HepG2 (cell line): ENCODE measurements at regions not wholly inside any gene's neighbourhood (a gene's known extent, or its start where the extent isn't known, plus 50 kb on each side); places are given as distances from the start of the nearest gene placed in this dataset.

Source experiments
- ARNTL ChIP-seq: sonication (generic); formaldehyde crosslinking; IDR thresholded peaks from 2 replicates; pipeline ENCODE4 v1.4.0; 2020; ENCODE audit warnings: mild to moderate bottlenecking, missing genetic modification reagents
- DMAP1 ChIP-seq: IDR thresholded peaks from 2 replicates; pipeline ENCODE4 v1.6.1; 2016
- ELF3 ChIP-seq: IDR thresholded peaks from 2 replicates; pipeline ENCODE4 v1.6.1; 2016; ENCODE audit warnings: missing genetic modification reagents, missing compliant biosample characterization
- HOXA5 ChIP-seq: sonication (generic); formaldehyde crosslinking; IDR thresholded peaks from 2 replicates; pipeline ENCODE4 v1.4.0; 2020; ENCODE audit warnings: missing genetic modification reagents
- MIXL1 ChIP-seq: IDR thresholded peaks from 2 replicates; pipeline ENCODE4 v1.6.1; 2016
- NFKBIZ ChIP-seq: IDR thresholded peaks from 2 replicates; pipeline ENCODE4 v1.6.1; 2018; ENCODE audit warnings: missing genetic modification reagents, missing compliant biosample characterization
- NR2C2 ChIP-seq: sonication (generic); formaldehyde crosslinking; IDR thresholded peaks from 2 replicates; pipeline ENCODE4 v1.4.0; 2020; ENCODE audit warnings: missing genetic modification reagents, mild to moderate bottlenecking, moderate library complexity, borderline replicate concordance
- POGZ ChIP-seq: sonication (generic); formaldehyde crosslinking; IDR thresholded peaks from 2 replicates; pipeline ENCODE4 v1.4.0; 2020; ENCODE audit warnings: mild to moderate bottlenecking, missing genetic modification reagents
- PRPF4 ChIP-seq: fragments of 200-400 bp; formaldehyde crosslinking; IDR thresholded peaks from 2 replicates; pipeline ENCODE4 v1.6.1; 2016; ENCODE audit warnings: low read length, low read depth; ENCODE audit not compliant: poor library complexity, severe bottlenecking
- REPIN1 ChIP-seq: sonication (generic); formaldehyde crosslinking; IDR thresholded peaks from 2 replicates; pipeline ENCODE4 v1.8.0; 2022; ENCODE audit warnings: missing genetic modification reagents, low read depth, mild to moderate bottlenecking, borderline replicate concordance
- SAP130 ChIP-seq: IDR thresholded peaks from 2 replicates; pipeline ENCODE4 v1.6.1; 2016; ENCODE audit warnings: low read depth
- SP2 ChIP-seq: sonication (generic); formaldehyde crosslinking; IDR thresholded peaks from 2 replicates; pipeline ENCODE4 v1.5.1; 2020; ENCODE audit warnings: mild to moderate bottlenecking, missing genetic modification reagents
- SP5 ChIP-seq: IDR thresholded peaks from 2 replicates; pipeline ENCODE4 v1.6.1; 2016; ENCODE audit warnings: low read depth, borderline replicate concordance
- ZNF264 ChIP-seq: sonication (generic); formaldehyde crosslinking; IDR thresholded peaks from 2 replicates; pipeline ENCODE4 v1.4.0; 2020; ENCODE audit warnings: missing genetic modification reagents
- ZNF878 ChIP-seq: sonication (generic); formaldehyde crosslinking; IDR thresholded peaks from 2 replicates; pipeline ENCODE4 v1.8.1; 2023; ENCODE audit warnings: mild to moderate bottlenecking, missing genetic modification reagents, moderate library complexity
- TF ChIP-seq, protein P1 (sequence below), 2 experiments: fragments of 450-650 bp in 1 of 2; sonication (generic) in 1 of 2; formaldehyde crosslinking in 1 of 2; IDR thresholded peaks; 2 replicates each; pipeline versions ENCODE4 v1.6.1 to v1.8.0; 2016 to 2022; ENCODE audit warnings: antibody characterized with exemption in 1 of 2, mild to moderate bottlenecking in 1 of 2, missing genetic modification reagents in 1 of 2
- TF ChIP-seq, protein P2 (sequence below): IDR thresholded peaks from 2 replicates; pipeline ENCODE4 v1.6.1; 2018; ENCODE audit warnings: missing genetic modification reagents, mild to moderate bottlenecking, missing compliant biosample characterization
- TF ChIP-seq, protein P3 (sequence below): sonication (generic); IDR thresholded peaks from 2 replicates; pipeline ENCODE4 v1.6.1; 2016; ENCODE audit warnings: low read depth, borderline replicate concordance
- TF ChIP-seq, protein P4 (sequence below): IDR thresholded peaks from 2 replicates; pipeline ENCODE4 v1.6.1; 2012; ENCODE audit warnings: inconsistent platforms

DNA sequence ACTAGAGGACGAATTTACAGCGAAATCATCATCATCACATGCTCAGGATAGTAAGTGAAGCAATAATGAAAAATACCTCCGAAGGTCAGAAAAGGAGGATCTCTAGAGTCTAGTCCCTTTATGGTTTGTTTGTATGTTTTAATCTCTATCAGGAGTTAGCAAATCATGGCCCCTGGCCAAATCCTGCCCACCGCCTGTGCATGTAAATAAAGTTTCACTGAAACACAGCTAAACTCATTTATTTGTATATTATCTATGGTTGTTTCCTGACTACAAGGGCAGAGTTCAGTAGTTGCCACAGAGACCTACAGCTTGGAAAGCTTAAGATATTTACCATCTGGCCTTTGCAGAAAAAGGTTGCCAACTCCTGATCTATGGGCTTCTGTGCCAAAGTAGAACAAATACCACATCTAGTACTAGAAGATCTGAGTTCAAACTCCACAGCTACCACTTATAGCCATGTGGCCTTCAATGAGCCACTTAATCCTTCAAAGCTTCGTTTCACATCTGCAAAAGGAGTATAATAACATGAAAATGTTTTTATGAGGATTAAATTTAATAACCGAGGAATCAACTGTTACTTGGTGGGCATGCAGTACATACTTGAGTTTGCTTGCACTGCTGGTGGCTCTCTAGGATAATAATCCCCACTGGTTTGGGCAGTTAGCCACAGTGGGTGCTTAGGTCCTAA is 94.0 kb upstream of the KIF26B start (continued):
- peak; percentile 47 for TF ChIP-seq POGZ
- peak; percentile 76; the same call in 1 of the 2 replicates for TF ChIP-seq REPIN1 (CRISPR knock-in tag)
- peak; percentile 63; the same call in 1 of the 2 replicates for TF ChIP-seq ELF3 (CRISPR knock-in tag)
- TF ChIP-seq, protein P1, sequence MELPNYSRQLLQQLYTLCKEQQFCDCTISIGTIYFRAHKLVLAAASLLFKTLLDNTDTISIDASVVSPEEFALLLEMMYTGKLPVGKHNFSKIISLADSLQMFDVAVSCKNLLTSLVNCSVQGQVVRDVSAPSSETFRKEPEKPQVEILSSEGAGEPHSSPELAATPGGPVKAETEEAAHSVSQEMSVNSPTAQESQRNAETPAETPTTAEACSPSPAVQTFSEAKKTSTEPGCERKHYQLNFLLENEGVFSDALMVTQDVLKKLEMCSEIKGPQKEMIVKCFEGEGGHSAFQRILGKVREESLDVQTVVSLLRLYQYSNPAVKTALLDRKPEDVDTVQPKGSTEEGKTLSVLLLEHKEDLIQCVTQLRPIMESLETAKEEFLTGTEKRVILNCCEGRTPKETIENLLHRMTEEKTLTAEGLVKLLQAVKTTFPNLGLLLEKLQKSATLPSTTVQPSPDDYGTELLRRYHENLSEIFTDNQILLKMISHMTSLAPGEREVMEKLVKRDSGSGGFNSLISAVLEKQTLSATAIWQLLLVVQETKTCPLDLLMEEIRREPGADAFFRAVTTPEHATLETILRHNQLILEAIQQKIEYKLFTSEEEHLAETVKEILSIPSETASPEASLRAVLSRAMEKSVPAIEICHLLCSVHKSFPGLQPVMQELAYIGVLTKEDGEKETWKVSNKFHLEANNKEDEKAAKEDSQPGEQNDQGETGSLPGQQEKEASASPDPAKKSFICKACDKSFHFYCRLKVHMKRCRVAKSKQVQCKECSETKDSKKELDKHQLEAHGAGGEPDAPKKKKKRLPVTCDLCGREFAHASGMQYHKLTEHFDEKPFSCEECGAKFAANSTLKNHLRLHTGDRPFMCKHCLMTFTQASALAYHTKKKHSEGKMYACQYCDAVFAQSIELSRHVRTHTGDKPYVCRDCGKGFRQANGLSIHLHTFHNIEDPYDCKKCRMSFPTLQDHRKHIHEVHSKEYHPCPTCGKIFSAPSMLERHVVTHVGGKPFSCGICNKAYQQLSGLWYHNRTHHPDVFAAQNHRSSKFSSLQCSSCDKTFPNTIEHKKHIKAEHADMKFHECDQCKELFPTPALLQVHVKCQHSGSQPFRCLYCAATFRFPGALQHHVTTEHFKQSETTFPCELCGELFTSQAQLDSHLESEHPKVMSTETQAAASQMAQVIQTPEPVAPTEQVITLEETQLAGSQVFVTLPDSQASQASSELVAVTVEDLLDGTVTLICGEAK (IDR thresholded peaks at IDR 0.05), result peak; percentile 94
- TF ChIP-seq, protein P1 (CRISPR knock-in tag; IDR thresholded peaks at IDR 0.05), result peak; percentile 97
- peak; percentile 69; the same call in 1 of the 2 replicates for TF ChIP-seq NFKBIZ (CRISPR knock-in tag)
- TF ChIP-seq PRPF4, result no peak
- TF ChIP-seq HOXA5 (CRISPR knock-in tag), result 0 out of 2 replicates have a peak, but pooled peaks have one; percentile 59
- TF ChIP-seq, protein P2, sequence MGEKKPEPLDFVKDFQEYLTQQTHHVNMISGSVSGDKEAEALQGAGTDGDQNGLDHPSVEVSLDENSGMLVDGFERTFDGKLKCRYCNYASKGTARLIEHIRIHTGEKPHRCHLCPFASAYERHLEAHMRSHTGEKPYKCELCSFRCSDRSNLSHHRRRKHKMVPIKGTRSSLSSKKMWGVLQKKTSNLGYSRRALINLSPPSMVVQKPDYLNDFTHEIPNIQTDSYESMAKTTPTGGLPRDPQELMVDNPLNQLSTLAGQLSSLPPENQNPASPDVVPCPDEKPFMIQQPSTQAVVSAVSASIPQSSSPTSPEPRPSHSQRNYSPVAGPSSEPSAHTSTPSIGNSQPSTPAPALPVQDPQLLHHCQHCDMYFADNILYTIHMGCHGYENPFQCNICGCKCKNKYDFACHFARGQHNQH (CRISPR knock-in tag), result peak; percentile 92
- TF ChIP-seq SAP130 (CRISPR knock-in tag), result peak; percentile 67; the same call in 1 of the 2 replicates
- peak; percentile 80; the same call in 1 of the 2 replicates for TF ChIP-seq ZNF878 (CRISPR knock-in tag)
- TF ChIP-seq ZNF264 (CRISPR knock-in tag), result 0 out of 2 replicates have a peak, but pooled peaks have one; percentile 58
- TF ChIP-seq, protein P3, sequence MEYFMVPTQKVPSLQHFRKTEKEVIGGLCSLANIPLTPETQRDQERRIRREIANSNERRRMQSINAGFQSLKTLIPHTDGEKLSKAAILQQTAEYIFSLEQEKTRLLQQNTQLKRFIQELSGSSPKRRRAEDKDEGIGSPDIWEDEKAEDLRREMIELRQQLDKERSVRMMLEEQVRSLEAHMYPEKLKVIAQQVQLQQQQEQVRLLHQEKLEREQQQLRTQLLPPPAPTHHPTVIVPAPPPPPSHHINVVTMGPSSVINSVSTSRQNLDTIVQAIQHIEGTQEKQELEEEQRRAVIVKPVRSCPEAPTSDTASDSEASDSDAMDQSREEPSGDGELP, result peak; percentile 65
- peak; percentile 45; the same call in 1 of the 2 replicates for TF ChIP-seq MIXL1 (CRISPR knock-in tag)
- TF ChIP-seq, protein P4, sequence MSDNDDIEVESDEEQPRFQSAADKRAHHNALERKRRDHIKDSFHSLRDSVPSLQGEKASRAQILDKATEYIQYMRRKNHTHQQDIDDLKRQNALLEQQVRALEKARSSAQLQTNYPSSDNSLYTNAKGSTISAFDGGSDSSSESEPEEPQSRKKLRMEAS, result peak; percentile 26; the same call in 1 of the 2 replicates
- no peak for TF ChIP-seq SP2
- TF ChIP-seq SP5, result peak; percentile 95
- TF ChIP-seq DMAP1 (CRISPR knock-in tag), result peak; percentile 54
- peak; percentile 59; the same call in 1 of the 2 replicates for TF ChIP-seq NR2C2 (CRISPR knock-in tag)
- 0 out of 2 replicates have a peak, but pooled peaks have one; percentile 21 for TF ChIP-seq ARNTL (CRISPR knock-in tag)
